Neuron (in vitro differentiated cells): ENCODE measurements at regions not wholly inside any gene's neighbourhood (a gene's known extent, or its start where the extent isn't known, plus 50 kb on each side); places are given as distances from the start of the nearest gene placed in this dataset.
"Not testable (repeated sequence)": the region's sequence is repeated elsewhere in the genome, so short reads cannot be mapped to it uniquely, and the experiment has no call there.

ENCODE experiments used
- H2AFZ ChIP-seq: one replicate; pipeline ENCODE4 v1.6.1; 2013; ENCODE audit warnings: low read depth, mild to moderate bottlenecking, inconsistent platforms, low read length, moderate library complexity
- H3K27me3 ChIP-seq: one replicate; pipeline ENCODE4 v1.6.1; 2013; ENCODE audit warnings: low read length; ENCODE audit not compliant: insufficient read depth
- H3K36me3 ChIP-seq: one replicate; pipeline ENCODE4 v1.6.1; 2013; ENCODE audit warnings: low read length; ENCODE audit not compliant: insufficient read depth
- H3K4me1 ChIP-seq: one replicate; pipeline ENCODE4 v1.6.1; 2013; ENCODE audit warnings: low read length; ENCODE audit not compliant: insufficient read depth
- H3K4me3 ChIP-seq: 2 replicates; pipeline ENCODE4 v1.5.1; 2013; ENCODE audit warnings: mild to moderate bottlenecking, low read length, moderate library complexity
- H3K9me3 ChIP-seq: one replicate; pipeline ENCODE4 v1.6.1; 2013; ENCODE audit warnings: low read length

- H2AFZ ChIP-seq: no peak overlapping the region
- H3K9me3 ChIP-seq: no peaks in the 10 kb centered on the region
- H3K36me3 ChIP-seq: no peaks in the 10 kb centered on the region
- no peaks in the 10 kb centered on the region for H3K4me1 ChIP-seq
- no peak overlapping the region for H3K4me3 ChIP-seq
- H3K27me3 ChIP-seq: no peaks in the 10 kb centered on the region
These were observed 194.6 kb upstream of the NRG3 start for GRCh38 chr10:81680359-81680758.

GRCh38 chr10:81688459-81688858 lies 186.5 kb upstream of the NRG3 start:
- H3K9me3 ChIP-seq: no peaks in the 10 kb centered on the region
- no peaks in the 10 kb centered on the region for H3K27me3 ChIP-seq
- no peak overlapping the region for H3K4me3 ChIP-seq
- H3K36me3 ChIP-seq: no peaks in the 10 kb centered on the region
- no peak overlapping the region for H2AFZ ChIP-seq
- H3K4me1 ChIP-seq: no peaks in the 10 kb centered on the region

GRCh38 chr10:81696609-81697388 lies 178.2 kb upstream of the NRG3 start:
- Histone ChIP-seq H3K27me3 (no peaks in the 10 kb centered on the region), H3K4me3 (no peak overlapping the region), H3K4me1 (no peaks in the 10 kb centered on the region), H3K36me3 (no peaks in the 10 kb centered on the region), H3K9me3 (no peaks in the 10 kb centered on the region), H2AFZ (no peak overlapping the region)

GRCh38 chr10:81704596-81704995 lies 170.4 kb upstream of the NRG3 start:
- Histone ChIP-seq H3K9me3 (no peaks in the 10 kb centered on the region), H3K4me1 (no peaks in the 10 kb centered on the region), H3K27me3 (no peaks in the 10 kb centered on the region), H3K36me3 (no peaks in the 10 kb centered on the region), H2AFZ (no peak overlapping the region), H3K4me3 (no peak overlapping the region)

GRCh38 chr10:81708416-81708815 lies 166.6 kb upstream of the NRG3 start:
- no peaks in the 10 kb centered on the region for H3K27me3 ChIP-seq
- H3K9me3 ChIP-seq: no peaks in the 10 kb centered on the region
- no peak overlapping the region for H3K4me3 ChIP-seq
- H2AFZ ChIP-seq: no peak overlapping the region
- H3K4me1 ChIP-seq: no peaks in the 10 kb centered on the region
- no peaks in the 10 kb centered on the region for H3K36me3 ChIP-seq

- H3K27me3 ChIP-seq: no peaks in the 10 kb centered on the region
- H3K36me3 ChIP-seq: no peaks in the 10 kb centered on the region
- no peak overlapping the region for H3K4me3 ChIP-seq
- H2AFZ ChIP-seq: no peak overlapping the region
- no peaks in the 10 kb centered on the region for H3K9me3 ChIP-seq
- H3K4me1 ChIP-seq: no peaks in the 10 kb centered on the region
These were observed 166.1 kb upstream of the NRG3 start for GRCh38 chr10:81708929-81709328.

GRCh38 chr10:81722399-81722798 lies 152.6 kb upstream of the NRG3 start:
- Histone ChIP-seq H3K36me3 (no peaks in the 10 kb centered on the region), H3K4me3 (no peak overlapping the region), H2AFZ (no peak overlapping the region), H3K27me3 (no peaks in the 10 kb centered on the region), H3K9me3 (no peaks in the 10 kb centered on the region), H3K4me1 (peaks cover 17% of the 10 kb centered on the region)

GRCh38 chr10:81724431-81724830 lies 150.6 kb upstream of the NRG3 start:
- H3K27me3 ChIP-seq: no peaks in the 10 kb centered on the region
- no peaks in the 10 kb centered on the region for H3K9me3 ChIP-seq
- no peak overlapping the region for H2AFZ ChIP-seq
- no peaks in the 10 kb centered on the region for H3K36me3 ChIP-seq
- H3K4me1 ChIP-seq: peaks cover 18% of the 10 kb centered on the region
- no peak overlapping the region for H3K4me3 ChIP-seq

- H2AFZ ChIP-seq: no peak overlapping the region
- H3K27me3 ChIP-seq: no peaks in the 10 kb centered on the region
- H3K36me3 ChIP-seq: no peaks in the 10 kb centered on the region
- H3K4me1 ChIP-seq: peaks cover 18% of the 10 kb centered on the region
- H3K9me3 ChIP-seq: no peaks in the 10 kb centered on the region
- no peak overlapping the region for H3K4me3 ChIP-seq
These were observed 149.1 kb upstream of the NRG3 start for GRCh38 chr10:81725851-81726250.

- H3K27me3 ChIP-seq: no peaks in the 10 kb centered on the region
These were observed 146.3 kb upstream of the NRG3 start for GRCh38 chr10:81728692-81729091.

GRCh38 chr10:81730891-81731290 lies 144.1 kb upstream of the NRG3 start:
- no peak overlapping the region for H3K4me3 ChIP-seq

More at GRCh38 chr10:81728692-81729091, 146.3 kb upstream of the NRG3 start:
- H2AFZ ChIP-seq: no peak overlapping the region
- H3K4me3 ChIP-seq: no peak overlapping the region
- no peaks in the 10 kb centered on the region for H3K36me3 ChIP-seq
- peaks cover 18% of the 10 kb centered on the region for H3K4me1 ChIP-seq
- H3K9me3 ChIP-seq: no peaks in the 10 kb centered on the region

GRCh38 chr10:81733542-81733941 lies 141.5 kb upstream of the NRG3 start:
- H3K27me3 ChIP-seq: no peaks in the 10 kb centered on the region
- no peak overlapping the region for H3K4me3 ChIP-seq
- H3K4me1 ChIP-seq: no peaks in the 10 kb centered on the region
- H3K9me3 ChIP-seq: no peaks in the 10 kb centered on the region
- H2AFZ ChIP-seq: no peak overlapping the region
- no peaks in the 10 kb centered on the region for H3K36me3 ChIP-seq

More at GRCh38 chr10:81730891-81731290, 144.1 kb upstream of the NRG3 start:
- Histone ChIP-seq H3K4me1 (peaks cover 17% of the 10 kb centered on the region), H3K36me3 (no peaks in the 10 kb centered on the region), H3K9me3 (no peaks in the 10 kb centered on the region), H3K27me3 (no peaks in the 10 kb centered on the region), H2AFZ (no peak overlapping the region)

- not testable (repeated sequence) for H2AFZ ChIP-seq, H3K9me3 ChIP-seq, H3K4me3 ChIP-seq, H3K4me1 ChIP-seq, H3K27me3 ChIP-seq, H3K36me3 ChIP-seq
These were observed 139.8 kb upstream of the NRG3 start for GRCh38 chr10:81735167-81735566.

GRCh38 chr10:81759111-81759510 lies 115.9 kb upstream of the NRG3 start:
- H3K4me1 ChIP-seq: no peaks in the 10 kb centered on the region
- H3K4me3 ChIP-seq: no peak overlapping the region
- H3K27me3 ChIP-seq: no peaks in the 10 kb centered on the region
- H3K9me3 ChIP-seq: no peaks in the 10 kb centered on the region
- no peaks in the 10 kb centered on the region for H3K36me3 ChIP-seq
- no peak overlapping the region for H2AFZ ChIP-seq
